Endothelial cell of umbilical vein (primary cell): ENCODE measurements at regions not wholly inside any gene's neighbourhood (a gene's known extent, or its start where the extent isn't known, plus 50 kb on each side); places are given as distances from the start of the nearest gene placed in this dataset.
"Not testable (repeated sequence)": the region's sequence is repeated elsewhere in the genome, so short reads cannot be mapped to it uniquely, and the experiment has no call there.

Experiments
- BruUV-seq: library from RNA; stranded (reverse); fragments of 400-500 nt; replicated peaks from 2 replicates; lab custom pipeline; 2021; lab: Mats Ljungman, UMichigan
- CTCF ChIA-PET: fragments of 300-600, 350-600 bp; sonication (Branson Sonifier 250); formaldehyde crosslinking; loops from one replicate; lab custom pipeline; 2021; ENCODE audit warnings: antibody characterized with exemption, inconsistent platforms; lab: Charles Lee
- POLR2A ChIA-PET: fragments of 300-600, 350-600 bp; sonication (Branson Sonifier 250); formaldehyde crosslinking; loops from one replicate; lab custom pipeline; 2021; ENCODE audit warnings: antibody characterized with exemption, inconsistent platforms; lab: Charles Lee
- DNase-seq: peaks from one replicate; pipeline ENCODE4 v3.0.0-alpha.2; 2011; ENCODE audit warnings: low read depth, low spot score
- FAIRE-seq: peaks from 2 replicates; lab custom pipeline; 2011; peaks lifted over from hg19 to GRCh38; lab: Jason Lieb, UNC
- H2AFZ ChIP-seq: 2 replicates; pipeline ENCODE4 v1.6.0; 2012; ENCODE audit warnings: low read depth, low read length, control low read depth, inconsistent platforms
- H3K27ac ChIP-seq: 2 replicates; pipeline ENCODE4 v1.5.1; 2011; ENCODE audit warnings: low read depth, mild to moderate bottlenecking, control low read depth, low read length, moderate library complexity; ENCODE audit not compliant: insufficient read depth
- H3K27me3 ChIP-seq, 2 experiments: 2 replicates each; pipeline versions ENCODE4 v1.6.0 to v1.6.1; 2011; ENCODE audit warnings: low read length in 2 of 2, mixed read lengths in 1 of 2; ENCODE audit not compliant: control insufficient read depth in 2 of 2, insufficient read depth in 2 of 2
- H3K36me3 ChIP-seq, 2 experiments: 2 replicates in 1 of 2; 3 replicates in 1 of 2; pipeline ENCODE4 v1.5.1; 2011; ENCODE audit warnings: low read length in 2 of 2, mild to moderate bottlenecking in 1 of 2, moderate library complexity in 1 of 2; ENCODE audit not compliant: control insufficient read depth in 2 of 2, insufficient read depth in 2 of 2; ENCODE audit errors: extremely low read depth in 1 of 2
- H3K4me1 ChIP-seq: 3 replicates; pipeline ENCODE4 v1.5.1; 2011; ENCODE audit warnings: mild to moderate bottlenecking, low read length; ENCODE audit not compliant: control insufficient read depth, insufficient read depth; ENCODE audit errors: extremely low read depth
- H3K4me2 ChIP-seq: 2 replicates; pipeline ENCODE4 v1.6.1; 2011; ENCODE audit warnings: low read length, control low read depth, mixed read lengths; ENCODE audit not compliant: insufficient read depth
- H3K4me3 ChIP-seq, 3 experiments: fragments of 200-600 bp in 1 of 3; sonication (generic), shearing (Covaris generic) in 1 of 3; replicated peaks in 1 of 3; 2 replicates each; pipeline ENCODE4 v1.5.1; 2011 to 2016; ENCODE audit warnings: control low read depth in 3 of 3, low read length in 3 of 3, mild to moderate bottlenecking in 2 of 3, inconsistent platforms in 1 of 3, low read depth in 1 of 3, moderate library complexity in 1 of 3; ENCODE audit not compliant: insufficient read depth in 1 of 3
- H3K79me2 ChIP-seq: 2 replicates; pipeline ENCODE4 v1.6.0; 2012; ENCODE audit warnings: low read length, inconsistent platforms; ENCODE audit not compliant: control insufficient read depth, insufficient read depth
- H3K9ac ChIP-seq: replicated peaks from 2 replicates; pipeline ENCODE3; 2011; ENCODE audit warnings: low read length, control low read depth; ENCODE audit not compliant: insufficient read depth; ENCODE audit errors: extremely low read depth
- H3K9me1 ChIP-seq: replicated peaks from 3 replicates; pipeline ENCODE4 v1.6.0; 2011; ENCODE audit warnings: mild to moderate bottlenecking, low read length; ENCODE audit not compliant: control insufficient read depth, insufficient read depth; ENCODE audit errors: extremely low read depth
- H3K9me3 ChIP-seq: replicated peaks from 2 replicates; pipeline ENCODE4 v1.5.1; 2012; ENCODE audit warnings: low read length, inconsistent platforms; ENCODE audit not compliant: control insufficient read depth, insufficient read depth
- H4K20me1 ChIP-seq: replicated peaks from 2 replicates; pipeline ENCODE3; 2011; ENCODE audit warnings: mild to moderate bottlenecking, low read length; ENCODE audit not compliant: control insufficient read depth, insufficient read depth; ENCODE audit errors: extremely low read depth
- CTCF ChIP-seq, 2 donors: IDR thresholded peaks; 1 replicate in 1 of 2; 2 replicates in 1 of 2; pipeline ENCODE4 v1.5.1; 2011; ENCODE audit warnings: low read length in 2 of 2, mild to moderate bottlenecking in 2 of 2, moderate library complexity in 2 of 2, control low read depth in 1 of 2, inconsistent platforms in 1 of 2, low read depth in 1 of 2; ENCODE audit not compliant: insufficient read depth in 1 of 2; ENCODE audit errors: extremely low read depth in 1 of 2
- EZH2 ChIP-seq: IDR thresholded peaks from 2 replicates; pipeline ENCODE4 v1.6.1; 2012; ENCODE audit warnings: borderline replicate concordance, low read depth, mild to moderate bottlenecking, moderate library complexity, low read length, inconsistent platforms; ENCODE audit not compliant: severe bottlenecking
- FOS ChIP-seq: IDR thresholded peaks from 2 replicates; pipeline ENCODE4 v1.6.1; 2011; ENCODE audit warnings: mild to moderate bottlenecking, low read length, moderate library complexity, borderline replicate concordance; ENCODE audit not compliant: insufficient read depth
- GATA2 ChIP-seq: IDR thresholded peaks from 2 replicates; pipeline ENCODE4 v1.7.0; 2011; ENCODE audit warnings: low read depth, mild to moderate bottlenecking, moderate library complexity, mixed read lengths, low read length; ENCODE audit not compliant: insufficient read length, insufficient read depth
- JUN ChIP-seq: IDR thresholded peaks from 2 replicates; pipeline ENCODE4 v1.6.1; 2011; ENCODE audit warnings: borderline replicate concordance, low read depth; ENCODE audit not compliant: insufficient read length, insufficient read depth
- MAX ChIP-seq: IDR thresholded peaks from 2 replicates; pipeline ENCODE4 v1.6.1; 2011; ENCODE audit not compliant: insufficient read depth, insufficient read length
- MYC ChIP-seq: IDR thresholded peaks from one replicate; pipeline ENCODE4 v1.6.1; 2011; ENCODE audit warnings: mild to moderate bottlenecking, low read depth, low read length
- POLR2A ChIP-seq: IDR thresholded peaks from 2 replicates; pipeline ENCODE4 v1.6.1; 2012; ENCODE audit warnings: low read depth, mild to moderate bottlenecking, control low read depth, low read length
- POLR2AphosphoS5 ChIP-seq: IDR thresholded peaks from 2 replicates; pipeline ENCODE4 v1.6.1; 2012; ENCODE audit warnings: low read depth, mild to moderate bottlenecking, control low read depth, low read length, moderate library complexity; ENCODE audit not compliant: insufficient read depth
- dilution Hi-C: fragments of 300-500 bp; cut with MboI; formaldehyde crosslinking; loops from one replicate; pipeline ENCODE4 v1.15.0; 2019; ENCODE audit warnings: low sequenced_read_pairs; ENCODE audit not compliant: extremely low pct_ligation_motif_present
- intact Hi-C: fragments of 100-400 bp; cut with micrococcal nuclease; formaldehyde crosslinking; loops from one replicate; pipeline ENCODE4 v1.10.0; 2022

- ChIA-PET POLR2A (no interaction called here), CTCF (no interaction called here)
- no peaks in the 10 kb centered on the region for H3K27me3 ChIP-seq
- no peaks in the 10 kb centered on the region for H3K9me3 ChIP-seq
- H3K4me3 ChIP-seq, result no peak overlapping the region
- H2AFZ ChIP-seq, result no peak overlapping the region
- dilution Hi-C loops (no loop called here), intact Hi-C loops (no loop called here)
- TF ChIP-seq CTCF (IDR thresholded peaks at IDR 0.05; ENCODE audit: extremely low read depth in 1 of 2, insufficient read depth in 1 of 2, low read depth in 1 of 2, low read length in 2 of 2) (no peak), GATA2 (no peak), JUN (no peak), FOS (no peak), POLR2AphosphoS5 (no peak), MAX (no peak), MYC (no peak), EZH2 (no peak), POLR2A (no peak)
- H3K27ac ChIP-seq, result no peak overlapping the region
- FAIRE-seq (no peak), DNase-seq (no peak)
- no peaks in the 10 kb centered on the region for H3K4me1 ChIP-seq
- H4K20me1 ChIP-seq, result no peaks in the 10 kb centered on the region
- BruUV-seq, result no TSS peak
- no peak overlapping the region for H3K4me2 ChIP-seq
- H3K9ac ChIP-seq, result no peak overlapping the region
- no peaks in the 10 kb centered on the region for H3K36me3 ChIP-seq
- no peaks in the 10 kb centered on the region for H3K79me2 ChIP-seq
- no peaks in the 10 kb centered on the region for H3K9me1 ChIP-seq
Observed at GRCh38 chr1:30652152-30652841, 71.1 kb downstream of the MATN1 start.

- POLR2A ChIA-PET, H3K79me2 ChIP-seq, DNase-seq, H3K36me3 ChIP-seq, intact Hi-C loops, H3K4me3 ChIP-seq, H3K9me3 ChIP-seq, BruUV-seq, H3K4me1 ChIP-seq, H4K20me1 ChIP-seq, H3K9ac ChIP-seq, H3K4me2 ChIP-seq, H3K27me3 ChIP-seq, dilution Hi-C loops, H2AFZ ChIP-seq, H3K9me1 ChIP-seq, FAIRE-seq, H3K27ac ChIP-seq, CTCF ChIA-PET: not testable (repeated sequence)
Observed at GRCh38 chr1:30651395-30651794, 72.0 kb downstream of the MATN1 start.
